GM21717 (cell line): ENCODE measurements at regions not wholly inside any gene's neighbourhood (a gene's known extent, or its start where the extent isn't known, plus 50 kb on each side); places are given as distances from the start of the nearest gene placed in this dataset.

Experiments used
- ATAC-seq: cut with Tn5 transposase; IDR thresholded peaks from one replicate; pipeline ENCODE4 v1.9.1; 2021; ENCODE audit warnings: mild to moderate bottlenecking, moderate library complexity; ENCODE audit not compliant: unreplicated experiment

GRCh38 chr10:8588135-8588534 is 533.6 kb downstream of the GATA3 start:
- no peak for ATAC-seq

DNA sequence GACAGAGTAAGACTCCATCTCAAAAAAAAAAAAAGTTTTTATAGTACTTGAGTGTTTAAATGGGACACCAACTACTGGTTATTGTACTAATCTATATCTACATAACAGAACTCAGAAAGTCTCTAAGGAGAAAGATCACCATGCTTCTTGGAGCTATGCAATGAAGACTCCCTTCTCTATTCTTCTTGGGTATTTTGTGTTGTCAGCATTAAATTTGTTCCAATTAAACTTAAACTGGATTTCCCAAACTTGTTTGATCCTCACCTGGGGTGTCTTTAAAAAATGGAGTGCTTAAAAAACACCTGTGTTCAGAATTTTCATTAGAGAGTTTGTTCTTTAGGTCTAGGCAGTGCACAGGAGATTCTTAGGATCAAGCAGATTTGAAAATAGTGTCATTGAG is 536.0 kb downstream of the GATA3 start:
- ATAC-seq, result no peak

DNA sequence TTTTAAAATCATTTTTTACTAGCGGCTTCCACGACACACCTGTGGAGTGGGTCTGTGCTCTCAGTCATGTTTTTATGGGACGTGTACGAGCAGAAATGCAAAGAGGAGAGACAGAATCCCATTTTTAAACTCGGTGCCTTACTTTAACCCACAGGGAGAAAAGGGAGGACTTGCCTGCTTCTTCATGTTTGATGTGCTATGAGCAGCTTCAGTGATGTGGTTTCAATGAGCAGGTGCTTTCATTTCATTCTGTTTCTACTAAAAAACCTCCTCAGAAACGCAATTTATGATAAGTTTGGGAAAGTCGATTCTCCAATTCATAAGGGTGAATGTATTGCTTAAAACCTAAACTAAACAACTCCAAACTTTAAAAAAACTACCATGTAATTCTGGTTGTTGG is 537.2 kb downstream of the GATA3 start:
- ATAC-seq, result no peak

- ATAC-seq, result no peak
These were observed 539.7 kb downstream of the GATA3 start for GRCh38 chr10:8594176-8594575.

- no peak for ATAC-seq
These were observed 540.2 kb downstream of the GATA3 start for GRCh38 chr10:8594711-8595110.

- no peak for ATAC-seq
These were observed 540.7 kb downstream of the GATA3 start for GRCh38 chr10:8595140-8595539.

- ATAC-seq, result no peak
These were observed 542.5 kb downstream of the GATA3 start for GRCh38 chr10:8596929-8597472.

GRCh38 chr10:8600192-8600591 is 545.7 kb downstream of the GATA3 start:
- ATAC-seq, result no peak

GRCh38 chr10:8602821-8603220 is 548.3 kb downstream of the GATA3 start:
- ATAC-seq, result no peak

DNA sequence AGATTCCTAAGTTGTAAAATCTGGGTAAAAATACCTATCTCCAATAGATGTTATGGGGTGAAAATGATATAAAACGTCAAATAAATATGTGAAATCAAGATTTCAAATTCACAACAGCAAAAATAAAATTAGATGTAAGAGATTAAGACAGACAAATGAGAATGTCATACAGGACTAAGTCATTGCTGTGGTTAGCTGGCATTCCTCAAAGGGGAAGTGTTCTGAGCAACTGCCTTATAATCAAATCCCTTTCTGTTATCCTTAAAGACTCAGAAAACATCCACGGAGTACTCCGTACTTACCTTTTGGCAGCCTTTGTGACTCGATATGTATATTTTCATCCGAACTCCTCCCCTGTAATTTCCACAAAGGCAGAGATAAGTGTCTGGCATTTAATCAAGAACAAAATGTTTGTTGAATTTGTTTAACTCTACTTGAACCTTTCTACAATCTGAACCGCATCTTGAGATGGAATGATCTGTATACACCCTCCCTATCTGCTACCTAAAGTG is 559.6 kb downstream of the GATA3 start:
- no peak for ATAC-seq

- ATAC-seq, result no peak
These were observed 560.6 kb downstream of the GATA3 start for GRCh38 chr10:8615118-8615517.

DNA sequence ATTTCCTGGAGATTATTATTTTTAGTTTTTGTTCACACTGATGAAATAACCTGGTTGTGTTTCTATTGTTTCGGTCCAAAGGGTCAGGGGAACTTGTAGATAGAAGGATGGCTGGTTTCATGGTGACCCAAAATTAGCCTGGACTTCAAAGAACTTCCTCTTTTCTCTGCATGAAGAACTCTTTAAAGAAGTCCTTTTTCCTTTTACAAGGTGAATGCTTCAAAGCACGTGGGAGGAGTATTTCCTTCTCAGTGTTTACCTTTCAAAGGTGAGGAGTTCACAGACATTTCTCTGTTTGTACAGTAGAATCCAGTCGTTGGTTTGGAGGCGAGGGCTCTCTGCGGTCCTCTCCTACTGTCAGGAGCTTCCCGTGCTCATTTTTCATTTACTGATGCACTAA is 561.7 kb downstream of the GATA3 start:
- no peak for ATAC-seq

- ATAC-seq, result no peak
These were observed 563.3 kb downstream of the GATA3 start for GRCh38 chr10:8617792-8618191.

- no peak for ATAC-seq
These were observed 564.3 kb downstream of the GATA3 start for GRCh38 chr10:8618834-8619233.

GRCh38 chr10:8628351-8628750 is 573.9 kb downstream of the GATA3 start:
- no peak for ATAC-seq

- ATAC-seq, result no peak
These were observed 579.4 kb downstream of the GATA3 start for GRCh38 chr10:8633909-8634308.

GRCh38 chr10:8636371-8636770 is 581.9 kb downstream of the GATA3 start:
- no peak for ATAC-seq

DNA sequence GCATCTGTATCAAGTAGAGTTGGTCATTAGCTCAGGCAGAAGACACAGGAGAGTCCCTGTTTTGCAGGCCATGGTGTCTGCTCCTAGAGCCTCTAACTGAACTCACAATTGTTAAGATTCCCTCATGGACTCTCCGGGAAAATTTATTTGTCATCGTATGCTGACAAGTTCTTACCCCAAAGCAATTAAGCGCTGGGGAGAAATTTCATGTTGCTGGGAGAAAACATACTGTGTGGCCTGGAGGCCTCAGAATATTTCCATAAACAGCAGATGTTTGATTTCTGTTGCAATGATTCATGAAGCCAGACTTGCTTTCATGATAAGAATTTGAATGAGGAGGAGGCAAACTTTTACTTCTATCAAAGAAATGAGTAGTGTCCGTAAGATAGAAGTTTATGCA is 583.2 kb downstream of the GATA3 start:
- ATAC-seq, result no peak

DNA sequence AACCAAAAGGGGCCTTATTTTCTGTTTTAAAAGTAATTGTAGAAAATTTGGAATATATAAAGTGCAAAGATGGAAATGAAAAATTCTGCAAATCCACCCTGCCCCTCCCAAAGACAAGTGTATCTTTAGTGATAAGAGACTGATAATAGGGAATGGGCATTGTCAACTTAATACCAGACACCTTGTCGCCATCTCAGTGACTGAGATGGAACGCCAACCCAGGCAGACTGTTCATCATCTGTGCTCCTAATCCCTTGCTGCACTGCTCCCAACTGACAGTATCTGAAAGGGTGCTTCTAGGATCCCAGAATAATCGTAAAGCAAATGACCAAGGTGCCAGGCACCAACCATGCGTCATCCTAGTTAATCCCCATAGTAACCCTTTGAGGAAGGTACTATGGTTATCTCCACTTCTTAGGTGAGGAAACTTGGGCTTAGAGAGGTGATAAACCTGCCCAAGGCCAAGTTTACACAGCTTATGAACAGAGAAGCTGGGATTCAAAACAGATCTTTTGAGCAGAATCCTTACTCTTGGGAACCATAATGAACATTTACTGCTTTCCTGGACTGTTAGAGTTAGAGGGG is 583.7 kb downstream of the GATA3 start:
- ATAC-seq, result no peak

DNA sequence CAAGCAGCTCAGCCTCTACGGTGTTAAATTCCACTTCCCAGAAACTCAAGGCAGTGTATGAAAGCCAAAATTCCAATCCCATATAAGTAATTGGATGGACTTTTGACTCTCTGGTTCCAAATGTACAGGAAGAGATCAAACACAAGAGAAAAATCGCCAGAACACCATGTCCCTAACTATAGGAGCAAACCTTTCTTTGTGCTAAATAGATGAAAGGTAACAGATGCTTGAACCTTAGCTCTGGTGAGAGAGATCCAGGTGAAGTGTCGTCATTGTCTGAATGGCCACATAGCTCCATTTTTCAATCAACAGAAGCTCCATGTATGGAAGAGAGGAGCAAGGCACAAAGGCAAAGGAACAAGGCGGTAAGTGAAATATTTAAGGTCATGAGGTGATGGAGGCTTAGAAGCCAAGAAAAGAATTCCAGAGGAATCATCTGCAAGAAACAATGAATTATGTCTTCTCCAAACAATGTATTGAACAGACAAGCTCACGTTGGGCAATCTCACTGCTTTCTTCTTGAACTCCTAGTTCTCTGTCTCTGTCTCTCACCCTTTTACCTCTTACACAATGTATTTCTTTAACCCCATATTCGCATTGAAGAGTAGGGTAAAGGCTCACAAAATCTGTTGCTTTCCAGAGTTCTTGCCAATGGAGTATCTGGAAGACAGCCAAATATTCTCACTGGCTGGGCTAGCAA is 585.1 kb downstream of the GATA3 start:
- no peak for ATAC-seq

DNA sequence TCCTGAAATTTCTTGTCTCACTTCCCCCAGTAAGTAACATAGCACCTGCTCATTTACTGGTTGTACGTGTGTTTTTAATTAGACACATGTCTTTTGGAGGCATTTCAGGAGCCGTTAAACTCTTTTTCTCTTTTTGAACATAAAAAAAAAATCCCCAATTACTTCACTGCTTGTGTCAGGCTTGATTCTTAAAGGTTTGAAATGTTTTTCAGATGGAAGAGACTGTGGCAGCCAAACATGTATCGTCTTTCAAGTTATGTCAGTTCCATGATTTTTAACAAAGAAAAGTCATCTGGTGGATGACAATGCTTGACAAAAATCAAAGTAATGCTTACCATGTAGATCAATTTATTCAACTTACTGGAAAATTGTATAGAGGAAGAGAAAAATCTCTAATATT is 585.8 kb downstream of the GATA3 start:
- no peak for ATAC-seq

- no peak for ATAC-seq
These were observed 586.4 kb downstream of the GATA3 start for GRCh38 chr10:8640878-8641277.
